ENCODE measurements at regions not wholly inside any gene's neighbourhood (a gene's known extent, or its start where the extent isn't known, plus 50 kb on each side); places are given as distances from the start of the nearest gene placed in this dataset.

- TF ChIP-seq POLR2A (IDR thresholded peaks at IDR 0.05) = no peak
- TF ChIP-seq EP300 (IDR thresholded peaks at IDR 0.05) = no peak
- no peak for TF ChIP-seq CTCF (IDR thresholded peaks at IDR 0.05)
- WGBS, 2 donors = 74 to 81% methylated on average over 3 of the region's 3 CpGs
- Histone ChIP-seq H3K4me1 (no peaks in the 10 kb centered on the region), H3K36me3 (no peaks in the 10 kb centered on the region), H3K27ac (no peak overlapping the region), H3K4me3 (no peak overlapping the region), H3K9me3 (peaks cover 0 to 3% (median 0%) of the 10 kb centered on the region in 4 donors), H3K27me3 (no peaks in the 10 kb centered on the region)
- DNase-seq (ENCODE audit: low spot score in 2 of 2) = no peak
These were observed 96.5 kb upstream of the PALM2AKAP2 start for GRCh38 chr9:109683521-109683920.

GRCh38 chr9:109689701-109690100, 90.3 kb upstream of the PALM2AKAP2 start:
- H3K4me1 ChIP-seq = no peaks in the 10 kb centered on the region
- H3K9me3 ChIP-seq = peaks cover 0 to 3% (median 0%) of the 10 kb centered on the region in 4 donors
- no peaks in the 10 kb centered on the region for H3K36me3 ChIP-seq
- H3K27me3 ChIP-seq = no peaks in the 10 kb centered on the region
- DNase-seq (ENCODE audit: low spot score in 2 of 2) = no peak
- TF ChIP-seq CTCF (IDR thresholded peaks at IDR 0.05) (no peak), POLR2A (IDR thresholded peaks at IDR 0.05) (no peak), EP300 (IDR thresholded peaks at IDR 0.05) (no peak)
- H3K27ac ChIP-seq = no peak overlapping the region
- H3K4me3 ChIP-seq = no peak overlapping the region
- WGBS, 2 donors = 71 to 72% methylated on average over 3 of the region's 3 CpGs

- Histone ChIP-seq H3K4me3 (no peak overlapping the region), H3K4me1 (no peaks in the 10 kb centered on the region), H3K36me3 (no peaks in the 10 kb centered on the region), H3K9me3 (no peaks in the 10 kb centered on the region), H3K27me3 (no peaks in the 10 kb centered on the region), H3K27ac (no peak overlapping the region)
- 39 to 55% methylated on average over 2 of the region's 2 CpGs for WGBS, 2 donors
- TF ChIP-seq POLR2A (IDR thresholded peaks at IDR 0.05) = no peak
- TF ChIP-seq CTCF (IDR thresholded peaks at IDR 0.05) = no peak
- no peak for TF ChIP-seq EP300 (IDR thresholded peaks at IDR 0.05)
- DNase-seq (ENCODE audit: low spot score in 2 of 2) = no peak
These were observed 81.0 kb upstream of the PALM2AKAP2 start for GRCh38 chr9:109699019-109699418.

GRCh38 chr9:109704546-109704945, 75.5 kb upstream of the PALM2AKAP2 start:
- Histone ChIP-seq H3K27me3 (no peaks in the 10 kb centered on the region), H3K27ac (no peak overlapping the region), H3K9me3 (no peaks in the 10 kb centered on the region), H3K36me3 (no peaks in the 10 kb centered on the region), H3K4me1 (no peaks in the 10 kb centered on the region), H3K4me3 (no peak overlapping the region)
- no peak for DNase-seq (ENCODE audit: low spot score in 2 of 2)
- 83 to 93% methylated on average over 2 of the region's 2 CpGs for WGBS, 2 donors
- no peak for TF ChIP-seq POLR2A (IDR thresholded peaks at IDR 0.05)
- no peak for TF ChIP-seq CTCF (IDR thresholded peaks at IDR 0.05)
- no peak for TF ChIP-seq EP300 (IDR thresholded peaks at IDR 0.05)

GRCh38 chr9:109705515-109705914, 74.5 kb upstream of the PALM2AKAP2 start:
- H3K4me3 ChIP-seq = no peak overlapping the region
- DNase-seq (ENCODE audit: low spot score in 2 of 2) = no peak
- H3K27ac ChIP-seq = no peak overlapping the region
- TF ChIP-seq CTCF (IDR thresholded peaks at IDR 0.05) = no peak
- no peak for TF ChIP-seq EP300 (IDR thresholded peaks at IDR 0.05)
- no peak for TF ChIP-seq POLR2A (IDR thresholded peaks at IDR 0.05)
- H3K27me3 ChIP-seq = no peaks in the 10 kb centered on the region
- H3K9me3 ChIP-seq = no peaks in the 10 kb centered on the region
- H3K36me3 ChIP-seq = no peaks in the 10 kb centered on the region
- no peaks in the 10 kb centered on the region for H3K4me1 ChIP-seq
